ENCODE measurements at regions not wholly inside any gene's neighbourhood (a gene's known extent, or its start where the extent isn't known, plus 50 kb on each side); places are given as distances from the start of the nearest gene placed in this dataset.
A peak's percentile ranks its signal among the peaks of the same experiment; 100 is the strongest.

DNA sequence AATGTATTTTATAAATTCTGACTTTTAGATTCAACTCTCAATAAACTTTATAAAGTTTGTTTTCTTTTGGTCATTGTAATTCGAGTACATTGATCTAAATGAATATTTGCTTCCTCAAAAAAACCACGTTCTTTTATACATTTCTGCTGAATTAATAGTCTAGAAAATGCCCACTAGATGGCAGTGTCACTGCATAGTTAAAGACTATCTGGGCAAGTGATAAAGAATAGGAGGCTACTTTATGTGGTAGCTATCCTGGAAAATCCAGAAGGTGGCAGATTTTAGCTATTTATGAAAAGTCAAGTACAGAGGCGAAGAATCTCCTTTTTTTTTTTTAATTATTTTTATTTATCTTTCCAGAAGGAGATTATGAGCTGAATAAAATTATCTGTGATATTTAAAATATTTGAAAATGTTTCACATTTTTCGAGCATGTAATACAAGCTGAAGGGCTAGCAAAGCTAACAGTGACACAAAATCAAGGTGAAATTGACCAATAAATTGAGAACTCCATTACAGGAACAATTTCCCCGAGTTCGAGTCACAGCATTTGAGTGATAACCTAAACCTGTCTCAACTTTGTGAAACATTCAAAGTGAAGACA lies 221.8 kb downstream of the OLFM4 start:
- TF ChIP-seq POLR2AphosphoS5 (IDR thresholded peaks at IDR 0.05) (no peak), EP300 (IDR thresholded peaks at IDR 0.05) (no peak), POLR2A (IDR thresholded peaks at IDR 0.05) (no peak)
- TF ChIP-seq, protein P1, sequence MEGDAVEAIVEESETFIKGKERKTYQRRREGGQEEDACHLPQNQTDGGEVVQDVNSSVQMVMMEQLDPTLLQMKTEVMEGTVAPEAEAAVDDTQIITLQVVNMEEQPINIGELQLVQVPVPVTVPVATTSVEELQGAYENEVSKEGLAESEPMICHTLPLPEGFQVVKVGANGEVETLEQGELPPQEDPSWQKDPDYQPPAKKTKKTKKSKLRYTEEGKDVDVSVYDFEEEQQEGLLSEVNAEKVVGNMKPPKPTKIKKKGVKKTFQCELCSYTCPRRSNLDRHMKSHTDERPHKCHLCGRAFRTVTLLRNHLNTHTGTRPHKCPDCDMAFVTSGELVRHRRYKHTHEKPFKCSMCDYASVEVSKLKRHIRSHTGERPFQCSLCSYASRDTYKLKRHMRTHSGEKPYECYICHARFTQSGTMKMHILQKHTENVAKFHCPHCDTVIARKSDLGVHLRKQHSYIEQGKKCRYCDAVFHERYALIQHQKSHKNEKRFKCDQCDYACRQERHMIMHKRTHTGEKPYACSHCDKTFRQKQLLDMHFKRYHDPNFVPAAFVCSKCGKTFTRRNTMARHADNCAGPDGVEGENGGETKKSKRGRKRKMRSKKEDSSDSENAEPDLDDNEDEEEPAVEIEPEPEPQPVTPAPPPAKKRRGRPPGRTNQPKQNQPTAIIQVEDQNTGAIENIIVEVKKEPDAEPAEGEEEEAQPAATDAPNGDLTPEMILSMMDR (IDR thresholded peaks at IDR 0.05): peak in 5 of 7 experiments; percentile 45 to 83 (median 66)
